CD4-positive, alpha-beta T cell (primary cell): ENCODE measurements at regions not wholly inside any gene's neighbourhood (a gene's known extent, or its start where the extent isn't known, plus 50 kb on each side); places are given as distances from the start of the nearest gene placed in this dataset.

Experiments used
- ATAC-seq: fragments of 200-7000 bp; cut with Tn5 transposase; one replicate; pipeline ENCODE4 v1.10.0; 2022; ENCODE audit warnings: mild to moderate bottlenecking; ENCODE audit not compliant: poor library complexity
- CTCF ChIA-PET: fragments of 350-600 bp; sonication (Branson Sonifier 250); formaldehyde crosslinking; loops from one replicate; lab custom pipeline; 2021; ENCODE audit warnings: antibody characterized with exemption, inconsistent platforms; lab: Charles Lee
- POLR2A ChIA-PET: fragments of 350-600 bp; sonication (Branson Sonifier 250); formaldehyde crosslinking; loops from one replicate; lab custom pipeline; 2021; ENCODE audit warnings: antibody characterized with exemption, inconsistent platforms; lab: Charles Lee
- DNase-seq, 14 experiments: peaks; one replicate each; pipeline ENCODE4 v3.0.0-alpha.2; 2013 to 2020; ENCODE audit warnings: mixed read lengths in 2 of 14
- H3K27ac ChIP-seq, 2 donors: one replicate each; pipeline versions ENCODE4 v1.5.1 to v1.7.0; 2013; ENCODE audit warnings: low read length in 2 of 2, low read depth in 1 of 2, mild to moderate bottlenecking in 1 of 2
- H3K27me3 ChIP-seq, 2 experiments: 1 replicate in 1 of 2; 2 replicates in 1 of 2; pipeline versions ENCODE4 v1.6.1 to v1.7.0; 2013; ENCODE audit warnings: low read length in 2 of 2, control low read depth in 1 of 2, mild to moderate bottlenecking in 1 of 2, moderate library complexity in 1 of 2; ENCODE audit not compliant: insufficient read depth in 2 of 2, control insufficient read depth in 1 of 2
- H3K36me3 ChIP-seq: one replicate; pipeline ENCODE4 v1.6.1; 2013; ENCODE audit warnings: low read length, control low read depth; ENCODE audit not compliant: insufficient read depth
- H3K4me1 ChIP-seq: one replicate; pipeline ENCODE4 v1.6.1; 2013; ENCODE audit warnings: low read length, control low read depth; ENCODE audit not compliant: insufficient read depth
- H3K4me3 ChIP-seq: one replicate; pipeline ENCODE4 v1.5.1; 2013; ENCODE audit warnings: mild to moderate bottlenecking, low read length, moderate library complexity
- H3K9me3 ChIP-seq, 2 experiments: 1 replicate in 1 of 2; 2 replicates in 1 of 2; pipeline versions ENCODE4 v1.6.1 to v1.7.0; 2013; ENCODE audit warnings: low read length in 2 of 2, mild to moderate bottlenecking in 2 of 2, control low read depth in 1 of 2, moderate library complexity in 1 of 2; ENCODE audit not compliant: control insufficient read depth in 1 of 2, insufficient read depth in 1 of 2
- H3K27ac Mint-ChIP-seq: one replicate; pipeline ENCODE4 v1.8.0; 2020; ENCODE audit warnings: mixed read lengths
- H3K27me3 Mint-ChIP-seq: one replicate; pipeline ENCODE4 v1.8.0; 2021; ENCODE audit warnings: mixed read lengths
- H3K36me3 Mint-ChIP-seq: one replicate; pipeline ENCODE4 v1.8.0; 2021; ENCODE audit warnings: low read depth, mixed read lengths
- H3K4me1 Mint-ChIP-seq: one replicate; pipeline ENCODE4 v1.8.0; 2021; ENCODE audit warnings: low read depth, mixed read lengths
- H3K4me3 Mint-ChIP-seq: one replicate; pipeline ENCODE4 v1.8.0; 2020; ENCODE audit warnings: mild to moderate bottlenecking, mixed read lengths
- H3K9me3 Mint-ChIP-seq: one replicate; pipeline ENCODE4 v1.8.0; 2020; ENCODE audit warnings: mixed read lengths
- intact Hi-C, 2 experiments: fragments of 100-400 bp; cut with DNase I in 1 of 2; cut with micrococcal nuclease in 1 of 2; formaldehyde crosslinking; loops; one replicate each; pipeline versions ENCODE4 v1.15.1 to v1.9.0; 2023 to 2025; cut with DNase I, micrococcal nuclease
- TF ChIP-seq, protein P1 (sequence below): fragments of 200-600 bp; IDR thresholded peaks from one replicate; pipeline ENCODE4 v1.8.0; 2022; ENCODE audit warnings: antibody characterized with exemption, mild to moderate bottlenecking

DNA sequence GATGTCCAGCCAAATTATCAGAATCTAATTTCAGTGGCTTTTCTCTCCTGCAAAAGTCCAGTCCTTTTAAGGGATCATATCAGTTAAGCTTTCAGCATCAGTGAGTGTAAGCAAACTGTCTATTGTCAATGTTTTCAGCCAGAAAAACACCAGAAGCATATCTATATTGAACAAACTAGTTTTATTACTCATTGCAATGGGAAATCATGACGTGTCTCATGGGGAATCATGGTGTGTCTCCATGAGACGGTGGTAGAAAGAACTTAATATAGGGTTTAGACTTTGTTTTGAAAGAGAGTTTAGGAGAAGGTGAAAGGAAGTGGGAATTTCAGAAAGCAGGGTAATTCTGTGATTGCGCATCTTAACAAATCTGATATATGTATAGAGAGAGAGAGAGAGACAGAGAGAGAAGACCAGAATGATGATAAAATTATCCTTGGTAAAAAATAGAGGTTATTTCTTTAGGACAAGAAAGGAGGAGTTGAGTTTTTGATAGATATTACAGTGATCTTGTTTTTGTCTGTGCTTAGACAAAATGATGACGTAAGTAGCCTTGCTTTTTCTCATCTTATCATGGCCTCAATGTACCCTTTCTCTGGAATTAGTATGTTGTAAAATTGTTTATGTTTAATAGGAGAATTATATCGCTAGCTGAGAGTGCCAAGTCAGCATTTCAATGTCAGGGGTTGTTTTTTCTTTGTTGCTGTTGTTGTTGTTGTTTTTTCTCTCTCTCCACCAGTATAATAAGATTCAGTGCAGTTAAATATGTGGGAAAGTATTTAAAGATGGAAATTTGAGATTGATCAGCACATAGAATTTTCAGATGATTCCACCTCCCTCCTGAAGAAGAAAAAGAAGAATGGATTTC lies 129.9 kb upstream of the OSTN start:
- no peak overlapping the region for H3K4me3 ChIP-seq
- no peaks in the 10 kb centered on the region for H3K4me1 Mint-ChIP-seq

DNA sequence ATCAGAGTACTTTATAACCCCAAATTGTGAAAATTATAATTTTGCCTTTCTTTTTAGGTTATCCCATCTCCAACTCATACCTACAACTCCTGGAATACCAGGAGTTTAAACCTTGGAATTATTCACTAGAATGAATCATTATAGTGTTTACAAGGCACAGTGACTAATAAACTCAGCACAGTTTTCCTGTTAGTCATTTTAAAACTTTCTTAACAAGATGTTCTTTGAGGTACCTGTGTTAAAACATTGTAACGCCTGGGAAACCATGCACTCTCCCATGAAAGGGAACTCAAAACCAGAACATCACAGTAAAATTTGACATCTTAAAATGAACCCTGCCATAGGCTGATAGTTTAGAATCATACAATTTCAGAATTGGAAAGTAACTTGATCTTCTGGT lies 132.4 kb upstream of the OSTN start:
- Histone ChIP-seq H3K27ac (no peak overlapping the region), H3K4me1 (no peaks in the 10 kb centered on the region), H3K36me3 (no peaks in the 10 kb centered on the region), H3K4me3 (no peak overlapping the region), H3K9me3 (no peaks in the 10 kb centered on the region), H3K27me3 (no peaks in the 10 kb centered on the region)
- peaks cover 3% of the 10 kb centered on the region for H3K9me3 Mint-ChIP-seq
- intact Hi-C loops = no loop called here
- H3K36me3 Mint-ChIP-seq = no peaks in the 10 kb centered on the region
- no peak for DNase-seq
- H3K4me1 Mint-ChIP-seq = no peaks in the 10 kb centered on the region
- no peaks in the 10 kb centered on the region for H3K27me3 Mint-ChIP-seq
- H3K4me3 Mint-ChIP-seq = no peak overlapping the region
- no peak for ATAC-seq
- H3K27ac Mint-ChIP-seq = no peak overlapping the region
- TF ChIP-seq, protein P1, sequence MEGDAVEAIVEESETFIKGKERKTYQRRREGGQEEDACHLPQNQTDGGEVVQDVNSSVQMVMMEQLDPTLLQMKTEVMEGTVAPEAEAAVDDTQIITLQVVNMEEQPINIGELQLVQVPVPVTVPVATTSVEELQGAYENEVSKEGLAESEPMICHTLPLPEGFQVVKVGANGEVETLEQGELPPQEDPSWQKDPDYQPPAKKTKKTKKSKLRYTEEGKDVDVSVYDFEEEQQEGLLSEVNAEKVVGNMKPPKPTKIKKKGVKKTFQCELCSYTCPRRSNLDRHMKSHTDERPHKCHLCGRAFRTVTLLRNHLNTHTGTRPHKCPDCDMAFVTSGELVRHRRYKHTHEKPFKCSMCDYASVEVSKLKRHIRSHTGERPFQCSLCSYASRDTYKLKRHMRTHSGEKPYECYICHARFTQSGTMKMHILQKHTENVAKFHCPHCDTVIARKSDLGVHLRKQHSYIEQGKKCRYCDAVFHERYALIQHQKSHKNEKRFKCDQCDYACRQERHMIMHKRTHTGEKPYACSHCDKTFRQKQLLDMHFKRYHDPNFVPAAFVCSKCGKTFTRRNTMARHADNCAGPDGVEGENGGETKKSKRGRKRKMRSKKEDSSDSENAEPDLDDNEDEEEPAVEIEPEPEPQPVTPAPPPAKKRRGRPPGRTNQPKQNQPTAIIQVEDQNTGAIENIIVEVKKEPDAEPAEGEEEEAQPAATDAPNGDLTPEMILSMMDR = no peak
- POLR2A ChIA-PET = no interaction called here
- CTCF ChIA-PET = no interaction called here

More for the DNA sequence above, 129.9 kb upstream of the OSTN start:
- no peak overlapping the region for H3K27ac Mint-ChIP-seq
- POLR2A ChIA-PET = no interaction called here
- H3K4me3 Mint-ChIP-seq = no peak overlapping the region
- TF ChIP-seq, protein P1 = no peak
- ATAC-seq (no peak), DNase-seq (no peak)
- H3K9me3 Mint-ChIP-seq = no peaks in the 10 kb centered on the region
- H3K27ac ChIP-seq = no peak overlapping the region
- H3K27me3 Mint-ChIP-seq = no peaks in the 10 kb centered on the region
- no peaks in the 10 kb centered on the region for H3K27me3 ChIP-seq
- H3K36me3 Mint-ChIP-seq = no peaks in the 10 kb centered on the region
- H3K9me3 ChIP-seq = peaks cover 0 to 3% of the 10 kb centered on the region in 2 experiments
- CTCF ChIA-PET = no interaction called here
- no peaks in the 10 kb centered on the region for H3K36me3 ChIP-seq
- no peaks in the 10 kb centered on the region for H3K4me1 ChIP-seq
- intact Hi-C loops = no loop called here

DNA sequence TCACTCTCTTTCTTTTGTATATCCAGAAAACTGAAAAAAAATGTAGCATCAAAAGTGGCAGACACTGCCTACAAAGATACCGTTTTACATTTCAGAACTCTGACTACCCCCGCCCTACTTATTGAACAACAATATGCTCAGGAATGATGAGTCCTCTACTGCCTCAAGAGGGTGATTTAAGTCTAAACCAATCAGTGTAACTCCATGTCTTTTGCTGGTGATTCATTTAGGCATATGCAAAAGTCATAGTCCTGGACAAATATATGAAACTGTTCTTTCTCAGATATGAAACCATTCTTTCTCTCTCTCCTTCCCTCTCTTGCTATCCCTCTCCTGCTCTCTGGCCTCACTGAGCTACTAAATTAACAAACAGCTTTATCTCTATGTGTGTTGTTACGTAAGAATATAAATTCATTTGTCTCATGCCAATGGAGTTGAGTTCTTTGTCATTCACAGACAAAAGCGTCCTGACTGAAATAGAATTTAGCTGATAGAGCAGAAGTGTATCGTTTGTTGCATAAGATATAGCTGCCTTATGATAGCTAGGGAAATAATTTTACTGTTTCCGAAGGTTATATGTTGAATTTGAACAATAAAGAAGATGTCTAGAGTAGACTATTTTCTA lies 133.7 kb upstream of the OSTN start:
- no peaks in the 10 kb centered on the region for H3K4me1 Mint-ChIP-seq
- CTCF ChIA-PET = no interaction called here
- no peaks in the 10 kb centered on the region for H3K4me1 ChIP-seq

More for the DNA sequence above, 133.7 kb upstream of the OSTN start:
- H3K36me3 Mint-ChIP-seq = no peaks in the 10 kb centered on the region
- no peak overlapping the region for H3K27ac ChIP-seq
- TF ChIP-seq, protein P1 = no peak
- H3K27ac Mint-ChIP-seq = no peak overlapping the region
- no peaks in the 10 kb centered on the region for H3K27me3 Mint-ChIP-seq
- H3K36me3 ChIP-seq = no peaks in the 10 kb centered on the region
- H3K4me3 Mint-ChIP-seq = no peak overlapping the region
- intact Hi-C loops = no loop called here
- no peak for DNase-seq
- H3K9me3 Mint-ChIP-seq = peaks cover 3% of the 10 kb centered on the region
- no peaks in the 10 kb centered on the region for H3K27me3 ChIP-seq
- no peak for ATAC-seq
- no peak overlapping the region for H3K4me3 ChIP-seq
- POLR2A ChIA-PET = no interaction called here
- no peaks in the 10 kb centered on the region for H3K9me3 ChIP-seq
